A549 (cell line): ENCODE measurements at regions not wholly inside any gene's neighbourhood (a gene's known extent, or its start where the extent isn't known, plus 50 kb on each side); places are given as distances from the start of the nearest gene placed in this dataset.

ENCODE experiments used
- ATAC-seq, 2 experiments: fragments of 200-7000 bp in 1 of 2; fragments of >200 bp in 1 of 2; cut with Nextera tagmentation in 1 of 2; cut with Tn5 transposase in 1 of 2; 3 replicates each; pipeline versions ENCODE4 v1.8.0 to v1.9.1; 2018 to 2020; ENCODE audit warnings: mild to moderate bottlenecking in 1 of 2, moderate library complexity in 1 of 2
- CTCF ChIA-PET: fragments of 300-600 bp; sonication (Branson Sonifier 250); formaldehyde crosslinking; extraction: SDS; loops from one replicate; lab custom pipeline; 2021; ENCODE audit warnings: antibody characterized with exemption, inconsistent platforms; lab: Yijun Ruan, JAX
- POLR2A ChIA-PET: fragments of 350-600 bp; formaldehyde crosslinking; extraction: SDS; loops from one replicate; lab custom pipeline; 2021; ENCODE audit warnings: antibody characterized with exemption, inconsistent platforms; lab: Yijun Ruan, JAX
- DNase-seq, 2 experiments: peaks; one replicate each; pipeline versions ENCODE4 v3.0.0 to v3.0.0-alpha.2; 2011 to 2016; ENCODE audit warnings: low read depth in 1 of 2, low spot score in 1 of 2
- FAIRE-seq: peaks from 2 replicates; lab custom pipeline; 2011; peaks lifted over from hg19 to GRCh38; lab: Jason Lieb, UNC
- H3K27ac ChIP-seq, 2 experiments: fragments of >200 bp; sonication (Bioruptor Twin); formaldehyde crosslinking; 3 replicates each; pipeline ENCODE4 v1.5.1; 2016 to 2017
- H3K4me1 ChIP-seq: fragments of >200 bp; sonication (Bioruptor Twin); formaldehyde crosslinking; 3 replicates; pipeline ENCODE4 v1.6.1; 2016
- H3K4me2 ChIP-seq: fragments of >200 bp; sonication (Bioruptor Twin); formaldehyde crosslinking; 3 replicates; pipeline ENCODE4 v1.6.1; 2016
- H3K4me3 ChIP-seq: fragments of >200 bp; sonication (Bioruptor Twin); formaldehyde crosslinking; 3 replicates; pipeline ENCODE4 v1.5.1; 2016
- H3K9me3 ChIP-seq: fragments of >200 bp; sonication (Bioruptor Twin); formaldehyde crosslinking; 3 replicates; pipeline ENCODE4 v1.6.1; 2016
- CBX8 ChIP-seq: fragments of 200-600 bp; sonication (generic); IDR thresholded peaks from 2 replicates; pipeline ENCODE4 v1.6.1; 2016
- CEBPB ChIP-seq, 2 experiments: fragments of >200 bp in 1 of 2; sonication (Bioruptor Twin) in 1 of 2; formaldehyde crosslinking in 1 of 2; IDR thresholded peaks; 2 replicates each; pipeline ENCODE4 v1.6.1; 2012 to 2016
- CHD4 ChIP-seq: fragments of 200-600 bp; sonication (generic); IDR thresholded peaks from 2 replicates; pipeline ENCODE4 v1.6.1; 2016; ENCODE audit warnings: antibody characterized with exemption, mild to moderate bottlenecking, borderline replicate concordance
- CTCF ChIP-seq: fragments of >200 bp; sonication (Bioruptor Twin); formaldehyde crosslinking; IDR thresholded peaks from 3 replicates; pipeline ENCODE4 v1.5.1; 2016
- EHF ChIP-seq: fragments of 250-450 bp; sonication (Bioruptor Pico); IDR thresholded peaks from 2 replicates; pipeline ENCODE4 v1.5.0; 2020; ENCODE audit warnings: mild to moderate bottlenecking
- ELK1 ChIP-seq: fragments of 150-350 bp; IDR thresholded peaks from 2 replicates; pipeline ENCODE4 v1.6.1; 2014; ENCODE audit warnings: low read depth, mild to moderate bottlenecking, low read length
- EP300 ChIP-seq, 2 experiments: fragments of >200 bp; sonication (Bioruptor Twin); formaldehyde crosslinking; IDR thresholded peaks; 2 replicates in 1 of 2; 3 replicates in 1 of 2; pipeline ENCODE4 v1.6.1; 2016 to 2017
- ESRRA ChIP-seq: fragments of 150-350 bp; IDR thresholded peaks from 2 replicates; pipeline ENCODE4 v1.6.1; 2014; ENCODE audit warnings: mild to moderate bottlenecking, low read length, borderline replicate concordance
- FOSB ChIP-seq: fragments of 250-450 bp; sonication (Bioruptor Pico); IDR thresholded peaks from 2 replicates; pipeline ENCODE4 v1.5.0; 2020; ENCODE audit warnings: mild to moderate bottlenecking, moderate library complexity
- GATA3 ChIP-seq: IDR thresholded peaks from 2 replicates; pipeline ENCODE4 v1.6.1; 2012; ENCODE audit warnings: borderline replicate concordance
- HEYL ChIP-seq: fragments of 250-450 bp; sonication (Bioruptor Pico); IDR thresholded peaks from 2 replicates; pipeline ENCODE4 v1.8.0; 2021; ENCODE audit warnings: mild to moderate bottlenecking, moderate library complexity
- KDM1A ChIP-seq: fragments of 200-600 bp; sonication (generic); IDR thresholded peaks from 2 replicates; pipeline ENCODE4 v1.6.1; 2016; ENCODE audit warnings: low read depth, mild to moderate bottlenecking
- KDM5A ChIP-seq: fragments of 200-600 bp; sonication (generic); IDR thresholded peaks from 2 replicates; pipeline ENCODE4 v1.6.1; 2016; ENCODE audit warnings: antibody characterized with exemption, mild to moderate bottlenecking
- MAX ChIP-seq: IDR thresholded peaks from 2 replicates; pipeline ENCODE4 v1.6.1; 2012
- NPAS2 ChIP-seq: fragments of 250-450 bp; sonication (Bioruptor Pico); IDR thresholded peaks from 2 replicates; pipeline ENCODE4 v1.8.0; 2022; ENCODE audit warnings: mild to moderate bottlenecking, moderate library complexity, borderline replicate concordance
- NR3C1 ChIP-seq: fragments of >200 bp; sonication (Bioruptor Twin); formaldehyde crosslinking; IDR thresholded peaks from 3 replicates; pipeline ENCODE4 v1.6.1; 2017
- POLR2AphosphoS2 ChIP-seq: conservative IDR thresholded peaks from 2 replicates; pipeline ENCODE4 v1.6.1; 2012; ENCODE audit warnings: low read length, improper control_type of control experiment, inconsistent platforms
- RARB ChIP-seq: fragments of 250-450 bp; sonication (Bioruptor Pico); IDR thresholded peaks from 2 replicates; pipeline ENCODE4 v1.8.0; 2021; ENCODE audit warnings: mild to moderate bottlenecking, moderate library complexity
- RCOR1 ChIP-seq: fragments of 150-350 bp; IDR thresholded peaks from 2 replicates; pipeline ENCODE4 v1.6.1; 2014; ENCODE audit warnings: antibody characterized with exemption, low read length, low read depth
- REST ChIP-seq: fragments of 200-600 bp; sonication (generic); IDR thresholded peaks from 2 replicates; pipeline ENCODE4 v1.6.1; 2016; ENCODE audit warnings: antibody characterized with exemption, mild to moderate bottlenecking, moderate library complexity
- RFX5 ChIP-seq: fragments of 450-650 bp; IDR thresholded peaks from 2 replicates; pipeline ENCODE4 v1.7.1; 2014; ENCODE audit warnings: antibody characterized with exemption, mild to moderate bottlenecking, moderate library complexity
- RNF2 ChIP-seq: fragments of 200-600 bp; sonication (generic); IDR thresholded peaks from 2 replicates; pipeline ENCODE4 v1.6.1; 2016; ENCODE audit warnings: low read depth, mild to moderate bottlenecking, antibody characterized with exemption, moderate library complexity, borderline replicate concordance
- SMC3 ChIP-seq: fragments of >200 bp; sonication (Bioruptor Twin); formaldehyde crosslinking; IDR thresholded peaks from 3 replicates; pipeline ENCODE4 v1.6.1; 2018; ENCODE audit warnings: inconsistent platforms
- TFCP2L1 ChIP-seq: fragments of 250-450 bp; sonication (Bioruptor Pico); IDR thresholded peaks from 2 replicates; pipeline ENCODE4 v1.5.0; 2021; ENCODE audit warnings: mild to moderate bottlenecking
- ZC3H11A ChIP-seq: fragments of 450-650 bp; IDR thresholded peaks from 2 replicates; pipeline ENCODE4 v1.6.1; 2014; ENCODE audit warnings: antibody characterized with exemption, mild to moderate bottlenecking
- ZSCAN20 ChIP-seq: fragments of 250-450 bp; sonication (Bioruptor Pico); IDR thresholded peaks from 2 replicates; pipeline ENCODE4 v1.8.0; 2022; ENCODE audit warnings: mild to moderate bottlenecking, moderate library complexity
- whole genome bisulfite sequencing: methylation state at CpG from one replicate; pipeline ENCODE4 v1.1.6; 2017; ENCODE audit errors: missing lambda C conversion rate; 5-methylcytosine and 5-hydroxymethylcytosine counted together

- ChIA-PET CTCF (no interaction called here), POLR2A (no interaction called here)
- TF ChIP-seq POLR2AphosphoS2, result no peak
- no peak for TF ChIP-seq ZSCAN20 (CRISPR knock-in tag)
- no peak for TF ChIP-seq EP300 (IDR thresholded peaks at IDR 0.05)
- TF ChIP-seq GATA3, result no peak
- TF ChIP-seq TFCP2L1 (CRISPR knock-in tag), result no peak
- no peak for TF ChIP-seq RNF2
- no peak for TF ChIP-seq NR3C1
- no peak for TF ChIP-seq ELK1
- no peak for TF ChIP-seq MAX
- TF ChIP-seq FOSB (CRISPR knock-in tag), result no peak
- no peak for TF ChIP-seq EHF
- no peak for TF ChIP-seq CTCF
- no peak for TF ChIP-seq NPAS2 (CRISPR knock-in tag)
- TF ChIP-seq RCOR1, result no peak
- TF ChIP-seq CBX8, result no peak
- H3K4me1 ChIP-seq, result no peaks in the 10 kb centered on the region
- H3K4me2 ChIP-seq, result no peak overlapping the region
- H3K9me3 ChIP-seq, result no peaks in the 10 kb centered on the region
- H3K27ac ChIP-seq, result no peak overlapping the region
- FAIRE-seq (no peak), DNase-seq (no peak), ATAC-seq (no peak)
- WGBS, result 64% methylated on average over 4 of the region's 4 CpGs
- no peak overlapping the region for H3K4me3 ChIP-seq
Observed at GRCh38 chr3:177320765-177321247, 123.5 kb upstream of the TBL1XR1 start.

GRCh38 chr3:177321819-177322218 is 124.5 kb upstream of the TBL1XR1 start:
- TF ChIP-seq CHD4, result no peak
- TF ChIP-seq CEBPB (IDR thresholded peaks at IDR 0.05), result no peak
- no peak for TF ChIP-seq ZC3H11A
- no peak for TF ChIP-seq NR3C1
- TF ChIP-seq RFX5, result no peak
- TF ChIP-seq RCOR1, result no peak
- TF ChIP-seq HEYL (CRISPR knock-in tag), result no peak
- no peak for TF ChIP-seq KDM1A
- TF ChIP-seq SMC3, result no peak
- no peak for TF ChIP-seq ESRRA
- no peak for TF ChIP-seq CTCF
- no peak for TF ChIP-seq RARB
- TF ChIP-seq REST, result no peak
- TF ChIP-seq KDM5A, result no peak
- TF ChIP-seq FOSB (CRISPR knock-in tag), result no peak
- no peak for TF ChIP-seq POLR2AphosphoS2
- ATAC-seq (no peak), FAIRE-seq (no peak), DNase-seq (no peak)
- Histone ChIP-seq H3K9me3 (no peaks in the 10 kb centered on the region), H3K4me3 (no peak overlapping the region), H3K27ac (no peak overlapping the region), H3K4me1 (no peaks in the 10 kb centered on the region), H3K4me2 (no peak overlapping the region)
- ChIA-PET CTCF (no interaction called here), POLR2A (no interaction called here)
- 81% methylated on average over 6 of the region's 6 CpGs for WGBS
